BLaER1 (cell line): ENCODE measurements at regions not wholly inside any gene's neighbourhood (a gene's known extent, or its start where the extent isn't known, plus 50 kb on each side); places are given as distances from the start of the nearest gene placed in this dataset.
"Not testable (repeated sequence)": the region's sequence is repeated elsewhere in the genome, so short reads cannot be mapped to it uniquely, and the experiment has no call there.

Source experiments
- H3K27ac ChIP-seq: shearing (Covaris generic); formaldehyde crosslinking; 2 replicates; pipeline ENCODE4 v1.8.1; 2022
- H3K27me3 ChIP-seq: shearing (Covaris generic); formaldehyde crosslinking; 2 replicates; pipeline ENCODE4 v1.8.1; 2022
- H3K36me3 ChIP-seq: shearing (Covaris generic); formaldehyde crosslinking; 2 replicates; pipeline ENCODE4 v1.8.1; 2022
- H3K4me1 ChIP-seq: shearing (Covaris generic); formaldehyde crosslinking; 2 replicates; pipeline ENCODE4 v1.8.1; 2022
- H3K4me2 ChIP-seq: shearing (Covaris generic); formaldehyde crosslinking; 2 replicates; pipeline ENCODE4 v1.8.1; 2022
- H3K4me3 ChIP-seq: shearing (Covaris generic); formaldehyde crosslinking; 2 replicates; pipeline ENCODE4 v1.8.1; 2022
- H3K9ac ChIP-seq: shearing (Covaris generic); formaldehyde crosslinking; 2 replicates; pipeline ENCODE4 v1.8.1; 2022
- H3K9me3 ChIP-seq: shearing (Covaris generic); formaldehyde crosslinking; 2 replicates; pipeline ENCODE4 v1.8.1; 2022
- H4K20me1 ChIP-seq: shearing (Covaris generic); formaldehyde crosslinking; 2 replicates; pipeline ENCODE4 v1.8.1; 2022
- Cebpa-rat ChIP-seq: shearing (Covaris generic); IDR thresholded peaks from 2 replicates; pipeline ENCODE4 v1.8.1; 2022

GRCh38 chr9:31153250-31153840 lies 1231.1 kb upstream of the ACO1 start:
- Histone ChIP-seq H3K4me3 (no peak overlapping the region), H3K9ac (no peak overlapping the region), H3K27ac (no peak overlapping the region), H3K27me3 (no peaks in the 10 kb centered on the region), H4K20me1 (no peaks in the 10 kb centered on the region), H3K4me1 (no peaks in the 10 kb centered on the region), H3K36me3 (no peaks in the 10 kb centered on the region), H3K4me2 (no peak overlapping the region), H3K9me3 (no peaks in the 10 kb centered on the region)
- TF ChIP-seq Cebpa-rat = no peak

GRCh38 chr9:31166516-31166915 lies 1217.9 kb upstream of the ACO1 start:
- Histone ChIP-seq H4K20me1 (no peaks in the 10 kb centered on the region), H3K9me3 (no peaks in the 10 kb centered on the region), H3K27ac (no peak overlapping the region), H3K9ac (no peak overlapping the region), H3K27me3 (no peaks in the 10 kb centered on the region), H3K4me1 (no peaks in the 10 kb centered on the region), H3K36me3 (no peaks in the 10 kb centered on the region), H3K4me3 (no peak overlapping the region), H3K4me2 (no peak overlapping the region)
- no peak for TF ChIP-seq Cebpa-rat

DNA sequence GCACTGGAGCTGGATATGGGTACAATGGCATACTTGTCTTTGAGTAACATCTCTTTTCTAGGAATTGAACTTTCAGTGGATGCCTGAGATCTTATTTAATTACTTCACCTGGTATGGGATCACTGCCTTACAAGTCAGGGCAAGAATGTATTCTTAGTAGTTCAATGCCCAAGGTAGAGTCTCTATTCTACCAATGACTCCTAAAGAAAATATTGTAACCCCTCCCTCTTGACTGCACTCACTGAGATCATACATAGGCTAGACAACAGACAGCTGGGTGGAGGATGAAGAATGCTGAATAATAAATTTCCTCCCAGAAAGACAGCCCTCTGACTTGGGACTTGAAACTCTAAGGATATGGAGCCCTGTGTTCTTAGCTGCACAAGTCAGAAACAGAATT lies 1216.3 kb upstream of the ACO1 start:
- TF ChIP-seq Cebpa-rat = no peak
- Histone ChIP-seq H3K4me1 (no peaks in the 10 kb centered on the region), H3K9ac (no peak overlapping the region), H3K27ac (no peak overlapping the region), H3K36me3 (no peaks in the 10 kb centered on the region), H3K27me3 (no peaks in the 10 kb centered on the region), H3K9me3 (no peaks in the 10 kb centered on the region), H4K20me1 (no peaks in the 10 kb centered on the region), H3K4me3 (no peak overlapping the region), H3K4me2 (no peak overlapping the region)

- no peaks in the 10 kb centered on the region for H3K4me1 ChIP-seq
Measured at GRCh38 chr9:31174681-31175080, 1209.8 kb upstream of the ACO1 start.

DNA sequence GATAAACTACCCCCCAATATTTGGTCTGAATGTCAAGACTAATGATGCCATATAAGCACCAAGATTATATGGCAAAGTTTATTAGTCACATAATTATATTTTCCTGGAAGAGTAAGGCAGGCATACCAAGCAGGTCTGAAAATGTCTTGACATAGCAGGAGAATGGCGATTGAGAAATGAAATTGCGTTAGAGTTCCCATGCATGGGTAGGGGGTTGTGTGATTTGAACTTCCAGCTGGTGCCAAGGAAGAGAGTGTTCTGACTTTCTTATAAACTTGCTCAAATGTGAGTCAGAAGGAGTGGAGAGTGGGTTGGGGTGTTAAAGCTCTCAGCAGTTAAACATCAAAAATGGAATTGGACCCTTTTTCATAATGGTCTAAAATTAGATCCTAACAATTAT lies 1200.6 kb upstream of the ACO1 start:
- no peaks in the 10 kb centered on the region for H3K4me1 ChIP-seq
- no peaks in the 10 kb centered on the region for H3K36me3 ChIP-seq
- no peak overlapping the region for H3K9ac ChIP-seq
- H3K9me3 ChIP-seq = no peaks in the 10 kb centered on the region
- H3K27ac ChIP-seq = no peak overlapping the region
- H4K20me1 ChIP-seq = no peaks in the 10 kb centered on the region
- H3K27me3 ChIP-seq = no peaks in the 10 kb centered on the region
- H3K4me2 ChIP-seq = no peak overlapping the region
- TF ChIP-seq Cebpa-rat = no peak
- no peak overlapping the region for H3K4me3 ChIP-seq

More at GRCh38 chr9:31174681-31175080, 1209.8 kb upstream of the ACO1 start:
- no peak overlapping the region for H3K4me3 ChIP-seq
- no peaks in the 10 kb centered on the region for H3K9me3 ChIP-seq
- no peak overlapping the region for H3K27ac ChIP-seq
- no peak for TF ChIP-seq Cebpa-rat
- no peaks in the 10 kb centered on the region for H3K27me3 ChIP-seq
- no peak overlapping the region for H3K9ac ChIP-seq
- no peaks in the 10 kb centered on the region for H3K36me3 ChIP-seq
- H3K4me2 ChIP-seq = no peak overlapping the region
- H4K20me1 ChIP-seq = no peaks in the 10 kb centered on the region

GRCh38 chr9:31185831-31186230 lies 1198.6 kb upstream of the ACO1 start:
- Histone ChIP-seq H3K27me3 (no peaks in the 10 kb centered on the region), H3K9me3 (no peaks in the 10 kb centered on the region), H3K36me3 (no peaks in the 10 kb centered on the region), H3K4me2 (no peak overlapping the region), H3K4me1 (no peaks in the 10 kb centered on the region), H3K27ac (no peak overlapping the region), H3K9ac (no peak overlapping the region), H3K4me3 (no peak overlapping the region), H4K20me1 (no peaks in the 10 kb centered on the region)
- TF ChIP-seq Cebpa-rat = no peak

- no peaks in the 10 kb centered on the region for H4K20me1 ChIP-seq
- no peaks in the 10 kb centered on the region for H3K27me3 ChIP-seq
- no peaks in the 10 kb centered on the region for H3K9me3 ChIP-seq
- no peak overlapping the region for H3K4me3 ChIP-seq
- no peak overlapping the region for H3K4me2 ChIP-seq
- H3K36me3 ChIP-seq = no peaks in the 10 kb centered on the region
- H3K9ac ChIP-seq = no peak overlapping the region
- TF ChIP-seq Cebpa-rat = no peak
- H3K27ac ChIP-seq = no peak overlapping the region
- H3K4me1 ChIP-seq = no peaks in the 10 kb centered on the region
Measured at GRCh38 chr9:31188496-31188895, 1195.9 kb upstream of the ACO1 start.

GRCh38 chr9:31210978-31211570 lies 1173.4 kb upstream of the ACO1 start:
- no peak overlapping the region for H3K27ac ChIP-seq
- no peaks in the 10 kb centered on the region for H3K27me3 ChIP-seq
- no peaks in the 10 kb centered on the region for H3K9me3 ChIP-seq
- no peak for TF ChIP-seq Cebpa-rat
- no peaks in the 10 kb centered on the region for H3K36me3 ChIP-seq
- no peak overlapping the region for H3K9ac ChIP-seq
- H4K20me1 ChIP-seq = no peaks in the 10 kb centered on the region
- H3K4me3 ChIP-seq = no peak overlapping the region
- H3K4me2 ChIP-seq = no peak overlapping the region
- H3K4me1 ChIP-seq = no peaks in the 10 kb centered on the region

DNA sequence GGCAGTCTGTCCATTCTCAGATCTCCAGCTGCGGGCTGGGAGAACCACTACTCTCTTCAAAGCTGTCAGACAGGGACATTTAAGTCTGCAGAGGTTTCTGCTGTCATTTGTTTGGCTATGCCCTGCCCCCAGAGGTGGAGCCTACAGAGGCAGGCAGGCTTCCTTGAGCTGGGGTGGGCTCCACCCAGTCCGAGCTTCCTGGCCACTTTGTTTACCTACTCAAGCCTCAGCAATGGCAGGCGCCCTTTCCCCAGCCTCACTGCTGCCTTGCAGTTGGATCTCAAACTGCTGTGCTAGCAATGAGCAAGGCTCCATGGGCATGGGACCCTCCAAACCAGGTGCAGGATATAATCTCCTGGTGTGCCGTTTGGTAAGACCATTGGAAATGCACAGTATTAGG lies 1154.5 kb upstream of the ACO1 start:
- not testable (repeated sequence) for H3K36me3 ChIP-seq, H3K4me3 ChIP-seq, H4K20me1 ChIP-seq, H3K27ac ChIP-seq, H3K4me1 ChIP-seq, H3K9ac ChIP-seq, H3K27me3 ChIP-seq, H3K4me2 ChIP-seq, H3K9me3 ChIP-seq

DNA sequence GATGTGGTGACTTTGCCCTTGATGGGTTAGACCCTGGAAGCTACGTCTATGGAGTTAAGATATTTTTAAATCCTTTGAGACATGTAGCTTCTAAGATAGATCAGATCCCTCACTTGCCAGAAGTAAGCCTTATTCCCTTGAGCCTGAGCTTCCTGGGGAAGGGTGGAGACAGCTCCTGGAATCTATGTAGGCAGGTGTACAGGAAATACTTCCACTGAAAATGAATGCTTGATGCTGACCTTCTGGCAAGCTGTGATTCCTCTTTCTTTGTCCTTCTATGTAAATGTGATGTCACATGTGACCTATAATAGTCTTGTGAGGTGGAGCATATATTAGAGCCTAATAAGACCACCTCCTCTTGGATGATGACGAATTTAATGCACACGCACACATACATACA lies 1152.0 kb upstream of the ACO1 start:
- no peak for TF ChIP-seq Cebpa-rat
- no peaks in the 10 kb centered on the region for H3K4me1 ChIP-seq
- peaks cover 8% of the 10 kb centered on the region; the same call in 1 of the 2 replicates for H3K9me3 ChIP-seq
- no peak overlapping the region for H3K4me2 ChIP-seq
- H3K36me3 ChIP-seq = no peaks in the 10 kb centered on the region
- no peaks in the 10 kb centered on the region for H3K27me3 ChIP-seq
- H3K9ac ChIP-seq = no peak overlapping the region
- no peaks in the 10 kb centered on the region for H4K20me1 ChIP-seq
- H3K27ac ChIP-seq = no peak overlapping the region
- no peak overlapping the region for H3K4me3 ChIP-seq

- no peak overlapping the region for H3K4me3 ChIP-seq
- H3K27ac ChIP-seq = no peak overlapping the region
- H3K4me1 ChIP-seq = no peaks in the 10 kb centered on the region
- no peaks in the 10 kb centered on the region for H4K20me1 ChIP-seq
- no peak overlapping the region for H3K9ac ChIP-seq
- TF ChIP-seq Cebpa-rat = no peak
- no peaks in the 10 kb centered on the region for H3K27me3 ChIP-seq
- no peak overlapping the region for H3K4me2 ChIP-seq
- H3K9me3 ChIP-seq = no peaks in the 10 kb centered on the region
- no peaks in the 10 kb centered on the region for H3K36me3 ChIP-seq
Measured at GRCh38 chr9:31236344-31236743, 1148.1 kb upstream of the ACO1 start.
